Fibroblast of peridontal ligament (primary cell): ENCODE measurements at regions not wholly inside any gene's neighbourhood (a gene's known extent, or its start where the extent isn't known, plus 50 kb on each side); places are given as distances from the start of the nearest gene placed in this dataset.

ENCODE experiments used
- DNase-seq: peaks from one replicate; pipeline ENCODE4 v3.0.0-alpha.2; 2010; ENCODE audit errors: extremely low read depth

DNA sequence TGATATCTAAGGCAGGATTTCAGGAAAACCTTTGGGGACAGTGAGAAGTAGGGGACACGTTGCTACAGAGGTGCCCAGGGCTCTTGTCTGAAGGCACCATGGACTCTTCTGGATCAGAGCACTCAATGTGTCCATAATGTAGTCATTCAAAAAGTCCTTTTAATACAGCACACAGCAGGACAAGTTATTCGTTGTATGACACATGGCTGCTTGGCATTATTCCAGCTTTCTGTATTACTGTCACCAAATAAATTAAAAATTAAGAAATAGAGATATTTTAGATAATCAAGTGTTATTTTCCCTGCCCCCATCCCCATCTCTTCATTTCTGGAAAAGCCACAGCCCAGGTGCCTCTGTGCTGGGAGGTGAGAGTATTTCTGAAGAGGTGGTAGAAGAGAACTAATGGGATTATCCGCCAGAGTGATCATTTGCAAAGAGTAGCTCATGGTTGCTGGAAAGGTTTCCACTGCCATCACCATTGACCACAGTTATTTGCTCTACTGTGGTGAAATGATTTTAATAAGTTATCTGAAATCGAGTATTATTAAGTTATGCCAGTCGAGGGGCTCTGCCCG lies 83.0 kb downstream of the CXCL12 start:
- DNase-seq = peak; percentile 18

DNA sequence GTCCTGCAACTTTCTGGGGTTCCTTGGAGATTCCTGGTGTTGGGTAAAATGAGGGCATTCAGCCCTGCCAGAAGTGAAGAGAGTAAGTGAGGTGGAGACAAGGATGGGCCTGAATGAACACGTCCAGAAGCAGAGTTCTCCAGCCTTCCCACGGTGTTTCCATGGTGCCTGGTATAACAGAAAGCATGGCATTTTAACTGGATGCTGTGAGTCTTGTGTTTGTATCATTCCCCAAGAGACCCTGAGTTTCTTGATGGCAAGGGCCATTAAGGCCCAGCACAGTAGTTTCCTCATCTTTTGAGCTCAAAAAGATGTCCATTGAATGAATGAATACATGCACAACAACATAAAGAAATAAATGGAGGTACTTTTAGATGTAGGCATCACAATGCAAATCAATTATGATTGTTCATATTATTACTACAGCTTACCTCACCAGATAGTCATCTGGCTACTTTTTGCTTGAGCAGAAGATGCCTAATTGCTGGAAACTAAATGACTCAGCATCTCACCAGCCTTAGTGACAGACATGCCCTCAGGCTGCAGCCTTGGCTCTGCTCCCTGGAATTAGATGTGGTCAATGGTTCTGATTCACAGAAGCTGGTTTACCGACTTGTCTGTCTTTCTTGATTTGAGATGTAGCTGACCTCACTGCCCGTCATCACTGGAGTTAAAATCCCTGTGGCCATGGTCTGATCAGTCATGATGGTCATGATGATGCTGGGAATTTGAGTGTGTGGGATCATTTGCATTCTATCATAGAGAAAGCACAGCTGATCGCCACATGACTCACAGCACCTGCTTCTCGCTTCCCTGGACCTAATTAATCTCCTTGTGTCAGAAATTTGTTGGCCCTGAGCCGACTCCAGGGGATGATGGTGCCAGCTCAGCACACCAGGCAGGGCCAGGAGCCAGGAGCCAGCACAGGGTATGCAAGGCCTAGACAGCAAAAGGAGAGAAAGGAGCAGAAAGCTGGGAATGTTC lies 83.9 kb downstream of the CXCL12 start:
- DNase-seq = peak; percentile 99

- DNase-seq = no peak
Observed at GRCh38 chr10:44298713-44299112, 86.2 kb downstream of the CXCL12 start.

DNA sequence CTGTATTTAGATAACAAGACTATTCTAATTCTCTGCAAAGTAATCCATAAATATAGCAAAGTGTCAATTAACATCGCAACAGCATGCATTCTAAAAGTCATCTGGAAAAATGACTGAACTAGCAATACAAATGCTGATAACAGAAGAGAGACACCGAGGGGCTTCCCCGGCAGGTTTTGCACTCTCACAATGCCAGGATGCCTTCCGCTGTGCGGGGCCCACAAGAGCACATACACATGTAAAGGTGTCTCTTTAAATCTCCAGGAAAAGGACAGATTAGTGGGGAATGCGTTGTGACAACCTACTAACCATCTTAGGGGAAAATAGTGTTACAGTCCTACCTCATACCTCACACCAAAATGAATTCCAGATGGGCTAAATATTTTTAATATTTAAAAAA lies 86.9 kb downstream of the CXCL12 start:
- DNase-seq = no peak

DNA sequence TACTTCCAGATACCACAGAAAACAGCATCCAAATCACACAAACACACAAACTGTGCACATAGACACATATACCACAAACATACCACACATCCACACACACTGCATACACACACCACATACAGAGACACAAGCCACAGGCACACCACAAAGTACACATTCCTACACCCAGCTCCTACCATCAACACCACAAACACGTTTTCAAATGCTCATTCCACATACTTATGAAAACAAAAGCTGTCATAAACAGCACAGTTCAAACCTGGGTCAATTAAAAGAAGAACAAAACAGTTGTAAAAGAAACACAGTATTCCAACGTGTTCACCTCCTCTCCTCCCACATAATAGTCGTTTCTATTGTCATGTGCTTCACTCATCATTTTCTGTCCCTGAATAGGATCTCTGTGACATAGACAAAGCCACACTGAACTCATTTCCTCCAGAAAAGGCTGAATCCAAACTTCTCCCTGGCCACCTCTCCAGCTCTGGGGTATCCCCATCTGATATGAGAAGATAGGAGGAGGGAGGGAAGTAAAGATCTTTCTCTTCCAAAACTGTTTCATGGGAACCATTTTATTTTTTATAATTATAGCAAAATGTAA lies 89.2 kb downstream of the CXCL12 start:
- peak; percentile 31 for DNase-seq

- DNase-seq = no peak
Observed at GRCh38 chr10:44294726-44295412, 90.0 kb downstream of the CXCL12 start.

DNA sequence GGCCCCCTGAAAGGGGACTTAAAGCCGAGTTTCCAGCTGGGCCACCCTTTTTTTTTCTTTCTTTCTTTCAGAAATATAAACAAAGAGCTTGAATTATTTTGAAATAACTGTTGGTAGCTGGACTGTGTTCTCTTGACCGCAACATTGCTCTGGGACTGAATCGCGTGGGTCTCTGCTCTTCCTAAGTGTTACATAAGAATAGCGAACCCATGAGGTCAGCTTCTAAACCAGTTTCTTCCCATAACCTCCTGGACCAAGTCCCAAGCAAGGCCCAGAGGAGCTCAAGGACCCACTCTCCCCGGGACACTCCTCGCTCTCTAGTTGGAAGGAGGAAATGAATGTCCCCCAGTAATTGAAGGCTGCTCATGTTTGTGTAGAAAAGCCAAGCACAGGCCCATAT lies 91.1 kb downstream of the CXCL12 start:
- peak; percentile 94 for DNase-seq

- DNase-seq = peak; percentile 11
Observed at GRCh38 chr10:44293306-44293778, 91.6 kb downstream of the CXCL12 start.

GRCh38 chr10:44292390-44293002 lies 92.4 kb downstream of the CXCL12 start:
- DNase-seq = no peak

DNA sequence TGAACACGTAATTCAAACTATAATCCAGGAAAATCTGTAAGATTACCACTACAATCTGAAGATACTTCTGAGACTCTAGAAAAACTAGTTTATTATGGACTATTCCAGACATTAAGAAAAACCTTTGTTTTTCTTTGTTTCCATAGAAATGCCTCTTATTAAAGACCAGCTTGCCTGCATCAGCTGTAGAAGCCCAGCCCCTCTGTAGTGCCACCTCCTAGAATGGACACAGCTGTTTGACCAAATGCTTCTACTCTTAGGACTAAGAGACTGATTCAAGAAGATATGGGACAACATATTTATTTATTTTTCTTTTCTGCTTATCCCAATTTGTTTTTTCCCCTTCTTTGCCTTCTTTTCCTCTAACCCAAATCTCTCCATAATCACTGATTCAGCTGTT lies 93.8 kb downstream of the CXCL12 start:
- DNase-seq = no peak

GRCh38 chr10:44289125-44289524 lies 95.8 kb downstream of the CXCL12 start:
- DNase-seq = no peak

DNA sequence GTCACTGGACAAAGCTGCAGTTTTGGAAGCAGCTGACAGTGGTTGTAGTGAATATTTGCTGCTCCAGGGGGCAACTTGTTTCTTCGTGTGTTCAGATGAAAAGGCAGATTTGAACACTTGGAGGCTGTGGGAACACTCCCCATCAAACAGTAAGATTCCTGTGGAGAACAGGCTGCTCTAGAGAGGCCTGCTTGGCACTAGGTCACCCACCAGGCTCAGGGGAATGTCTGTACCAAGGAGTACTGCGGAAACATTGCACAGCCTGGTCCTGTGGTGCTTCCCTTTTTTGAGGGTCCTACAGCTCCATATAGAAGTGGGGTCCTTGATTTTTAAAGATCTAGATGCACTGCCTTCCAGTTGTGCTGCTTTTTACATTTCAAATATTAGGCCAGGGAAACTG lies 97.5 kb downstream of the CXCL12 start:
- DNase-seq = no peak

- DNase-seq = no peak
Observed at GRCh38 chr10:44284198-44285084, 100.5 kb downstream of the CXCL12 start.

DNA sequence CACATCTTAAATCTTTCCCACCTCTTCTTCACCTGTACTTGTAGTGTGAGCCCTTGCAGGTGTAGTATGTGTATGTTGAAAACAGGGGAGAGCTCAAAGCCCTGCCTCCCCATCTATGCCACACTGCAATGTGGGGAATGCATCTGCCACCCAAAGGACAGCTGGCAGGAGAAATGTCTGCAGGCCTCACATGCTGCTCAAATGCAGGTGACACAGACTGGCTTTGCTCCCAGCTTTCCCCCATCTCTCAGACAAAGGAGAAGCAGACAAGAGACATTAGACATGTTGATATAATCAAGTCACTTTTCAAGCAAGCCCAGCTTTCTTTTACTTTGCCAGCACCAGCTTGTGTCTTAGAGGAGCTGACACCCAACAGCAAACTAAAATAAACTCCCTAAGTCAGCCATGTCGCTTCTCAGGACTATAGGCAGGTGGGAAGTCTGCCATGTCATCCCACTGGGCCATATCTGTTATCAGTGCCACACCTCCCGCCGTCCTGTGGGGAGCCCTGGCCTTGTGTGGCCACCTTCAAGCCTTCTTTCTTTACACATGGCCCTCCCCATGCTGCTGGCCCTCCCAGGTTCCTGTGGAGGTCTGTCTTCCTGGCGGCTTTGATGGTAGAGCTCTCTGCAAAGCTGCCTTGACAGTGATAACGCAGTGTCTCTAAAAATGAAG lies 102.1 kb downstream of the CXCL12 start:
- DNase-seq = no peak

DNA sequence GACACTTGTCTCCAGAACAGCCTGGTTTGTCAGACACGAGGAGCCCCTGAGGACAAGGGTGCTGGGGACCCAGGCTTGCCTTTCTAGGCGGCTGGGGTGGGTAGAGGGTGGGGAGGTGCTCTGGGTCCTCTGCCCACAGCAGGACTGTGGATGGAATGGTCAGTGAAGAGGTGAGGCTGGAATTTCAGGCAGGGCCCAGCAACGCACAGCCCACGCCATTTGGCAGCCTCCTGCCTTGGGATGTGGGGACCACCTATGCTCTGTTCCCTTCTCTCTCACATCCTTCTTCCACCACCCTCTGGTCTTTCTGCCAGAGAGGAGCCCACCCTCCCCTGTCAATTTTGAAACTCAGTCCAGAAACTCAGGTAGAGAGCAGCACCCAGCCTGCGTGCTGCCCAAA lies 103.2 kb downstream of the CXCL12 start:
- DNase-seq = no peak

DNA sequence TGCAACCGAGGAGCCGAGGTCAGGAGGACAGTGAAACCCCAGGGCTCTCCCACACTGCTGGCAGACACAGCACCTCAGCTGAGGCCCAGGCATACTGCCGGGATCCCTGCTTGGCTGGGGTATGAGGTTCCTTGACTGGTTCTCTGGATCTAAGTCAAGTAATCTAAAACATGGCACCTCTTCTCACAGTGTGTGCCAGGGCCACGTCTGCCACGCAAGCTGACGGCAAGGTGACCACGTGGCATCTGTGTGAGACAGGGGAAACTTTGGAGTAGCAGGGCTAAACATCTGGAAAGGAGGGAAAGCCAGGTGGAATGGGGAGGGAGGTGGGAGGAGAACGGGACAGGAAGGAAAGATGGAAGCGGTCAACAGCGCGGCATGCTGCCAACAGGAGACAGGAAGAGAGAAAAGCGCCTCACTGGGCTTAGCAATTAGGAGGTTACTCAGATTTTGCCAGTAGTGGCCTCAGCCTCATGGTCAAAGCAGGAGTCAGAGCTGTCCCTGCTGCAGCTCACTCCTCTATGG lies 103.7 kb downstream of the CXCL12 start:
- DNase-seq = no peak

DNA sequence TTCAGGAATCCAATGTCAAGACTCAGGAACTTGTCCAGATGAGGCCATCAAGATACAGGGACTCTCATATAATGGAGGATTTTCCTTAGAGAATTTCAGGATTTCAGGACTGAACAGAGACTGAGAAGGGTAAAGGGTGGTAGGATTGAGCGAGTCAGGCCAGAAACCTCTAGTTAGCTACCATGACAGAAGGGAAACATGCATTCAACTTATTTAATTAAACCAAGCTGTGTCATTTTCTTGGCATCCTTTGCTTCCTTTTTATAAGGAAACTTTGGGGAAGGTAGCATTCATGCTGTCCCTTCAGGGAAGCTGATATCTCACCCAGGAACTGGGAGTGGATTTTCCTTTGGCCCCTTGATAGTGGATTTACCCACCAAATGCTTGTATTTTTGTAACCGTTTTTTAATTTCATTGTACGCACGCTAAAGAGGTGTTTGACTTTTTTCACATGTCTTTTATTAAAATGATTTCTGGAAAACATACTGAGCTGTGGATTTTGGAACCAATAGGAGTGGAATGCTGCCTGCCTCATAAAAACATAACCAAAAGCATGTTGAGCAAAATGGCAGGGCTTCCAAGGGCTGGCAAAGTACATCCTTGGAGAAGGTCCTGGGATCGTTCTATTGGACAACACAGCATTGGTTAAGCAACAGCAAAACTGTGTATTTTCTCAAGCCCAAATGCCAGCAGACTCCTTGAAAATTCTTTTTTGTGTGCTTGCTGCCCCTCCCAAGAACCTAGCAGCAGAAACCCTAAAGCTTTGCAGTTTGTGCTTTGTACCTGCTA lies 104.5 kb downstream of the CXCL12 start:
- peak; percentile 82 for DNase-seq

DNA sequence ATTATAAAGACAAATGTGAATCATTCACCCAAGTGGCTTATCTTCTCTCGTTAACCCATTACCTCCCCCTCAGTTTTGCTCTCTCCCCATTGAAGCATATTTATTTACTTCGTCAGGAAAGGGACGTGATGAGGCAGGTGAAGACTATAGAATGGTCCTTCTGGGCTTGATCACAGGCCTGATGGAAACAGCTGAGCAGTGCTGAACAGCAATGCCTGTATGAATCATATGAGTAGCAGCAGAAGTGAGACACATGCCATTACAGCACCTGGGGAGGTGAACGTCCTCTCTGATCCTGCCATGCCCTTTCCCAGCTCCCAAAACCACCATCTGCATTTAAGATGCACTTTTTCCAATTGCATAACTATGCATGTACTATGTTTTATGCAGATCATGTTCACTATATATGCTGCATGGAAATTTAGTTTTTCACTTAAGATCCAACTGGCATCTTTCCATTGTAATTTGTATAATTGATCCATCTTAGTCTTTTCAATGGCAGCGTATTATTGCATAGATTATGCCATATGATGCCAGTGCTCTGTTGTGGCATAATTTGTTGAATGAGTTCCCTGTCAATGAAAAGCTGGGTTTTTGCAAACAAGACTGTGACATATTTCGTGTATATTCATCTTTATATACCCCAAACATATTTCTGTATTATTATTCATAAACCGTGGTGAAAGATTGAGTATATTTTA lies 105.3 kb downstream of the CXCL12 start:
- DNase-seq = no peak
